Trophoblast cell (in vitro differentiated cells and primary cell): ENCODE measurements at regions not wholly inside any gene's neighbourhood (a gene's known extent, or its start where the extent isn't known, plus 50 kb on each side); places are given as distances from the start of the nearest gene placed in this dataset.

ENCODE experiments used
- DNase-seq, 2 donors: peaks; one replicate each; pipeline ENCODE4 v3.0.0-alpha.2; 2016
- H2AFZ ChIP-seq: 2 replicates; pipeline ENCODE4 v1.6.1; 2013; ENCODE audit warnings: low read length, moderate library complexity, mild to moderate bottlenecking; ENCODE audit not compliant: insufficient read depth, poor library complexity
- H2AK5ac ChIP-seq: 2 replicates; pipeline ENCODE4 v1.6.1; 2013; ENCODE audit warnings: mild to moderate bottlenecking, low read length
- H2BK120ac ChIP-seq: 2 replicates; pipeline ENCODE4 v1.6.1; 2013; ENCODE audit warnings: low read length, mild to moderate bottlenecking, moderate library complexity; ENCODE audit not compliant: insufficient read depth, poor library complexity
- H2BK12ac ChIP-seq: 2 replicates; pipeline ENCODE4 v1.6.1; 2013; ENCODE audit warnings: mild to moderate bottlenecking, low read length, moderate library complexity
- H2BK5ac ChIP-seq: 2 replicates; pipeline ENCODE4 v1.6.1; 2013; ENCODE audit warnings: low read length, low read depth, moderate library complexity, mild to moderate bottlenecking; ENCODE audit not compliant: poor library complexity
- H3K14ac ChIP-seq: 2 replicates; pipeline ENCODE4 v1.6.1; 2013; ENCODE audit warnings: mild to moderate bottlenecking, low read length
- H3K18ac ChIP-seq: 2 replicates; pipeline ENCODE4 v1.6.1; 2013; ENCODE audit warnings: mild to moderate bottlenecking, low read length
- H3K23ac ChIP-seq: 2 replicates; pipeline ENCODE4 v1.6.1; 2013; ENCODE audit warnings: low read length
- H3K27ac ChIP-seq: 2 replicates; pipeline ENCODE4 v1.5.1; 2013; ENCODE audit warnings: low read depth, mild to moderate bottlenecking, inconsistent platforms, low read length, moderate library complexity
- H3K27me3 ChIP-seq: 2 replicates; pipeline ENCODE4 v1.6.1; 2013; ENCODE audit warnings: inconsistent platforms, mild to moderate bottlenecking, low read length, moderate library complexity; ENCODE audit not compliant: insufficient read depth
- H3K36me3 ChIP-seq, 2 experiments: 1 replicate in 1 of 2; 2 replicates in 1 of 2; pipeline ENCODE4 v1.6.1; 2013; ENCODE audit warnings: low read length in 2 of 2, mild to moderate bottlenecking in 2 of 2, moderate library complexity in 1 of 2; ENCODE audit not compliant: insufficient read depth in 2 of 2, control insufficient read depth in 1 of 2
- H3K4ac ChIP-seq: 2 replicates; pipeline ENCODE4 v1.6.1; 2013; ENCODE audit warnings: low read depth, mild to moderate bottlenecking, low read length, moderate library complexity
- H3K4me1 ChIP-seq, 2 experiments: 1 replicate in 1 of 2; 2 replicates in 1 of 2; pipeline ENCODE4 v1.6.1; 2013; ENCODE audit warnings: low read length in 2 of 2, mild to moderate bottlenecking in 2 of 2, moderate library complexity in 1 of 2; ENCODE audit not compliant: insufficient read depth in 2 of 2, control insufficient read depth in 1 of 2
- H3K4me2 ChIP-seq: 2 replicates; pipeline ENCODE4 v1.6.1; 2013; ENCODE audit warnings: inconsistent platforms, mild to moderate bottlenecking, low read length, moderate library complexity
- H3K4me3 ChIP-seq: 2 replicates; pipeline ENCODE4 v1.5.1; 2013; ENCODE audit warnings: mild to moderate bottlenecking, low read depth, low read length, inconsistent platforms
- H3K79me1 ChIP-seq: one replicate; pipeline ENCODE4 v1.6.1; 2013; ENCODE audit warnings: low read length
- H3K79me2 ChIP-seq: 2 replicates; pipeline ENCODE4 v1.6.1; 2013; ENCODE audit warnings: low read length, mild to moderate bottlenecking; ENCODE audit not compliant: control insufficient read depth, insufficient read depth, poor library complexity
- H3K9ac ChIP-seq: 2 replicates; pipeline ENCODE4 v1.6.1; 2013; ENCODE audit warnings: mild to moderate bottlenecking, low read length
- H3K9me3 ChIP-seq: 2 replicates; pipeline ENCODE4 v1.6.1; 2013; ENCODE audit warnings: low read depth, mild to moderate bottlenecking, control low read depth, inconsistent platforms, low read length; ENCODE audit not compliant: insufficient read depth
- H4K12ac ChIP-seq: 2 replicates; pipeline ENCODE4 v1.6.1; 2013; ENCODE audit warnings: low read depth, mild to moderate bottlenecking, low read length, moderate library complexity
- H4K8ac ChIP-seq: 2 replicates; pipeline ENCODE4 v1.6.1; 2013; ENCODE audit warnings: low read depth, mild to moderate bottlenecking, low read length, moderate library complexity
- H4K91ac ChIP-seq: one replicate; pipeline ENCODE4 v1.6.1; 2013; ENCODE audit warnings: low read depth, mild to moderate bottlenecking, low read length, moderate library complexity
- WGBS: extraction: QIAGEN DNeasy Blood & Tissue Kit; methylation state at CpG from one replicate; pipeline ENCODE4 v1.1.7; 2013; ENCODE audit warnings: missing lambda C conversion rate; ENCODE audit not compliant: insufficient read length, insufficient coverage; ENCODE audit errors: extremely low coverage; 5-methylcytosine and 5-hydroxymethylcytosine counted together

GRCh38 chr6:168951217-168951616 lies 302.4 kb downstream of the THBS2 start:
- H4K91ac ChIP-seq, result no peak overlapping the region
- no peaks in the 10 kb centered on the region for H3K79me1 ChIP-seq
- no peak overlapping the region for H3K23ac ChIP-seq
- H3K27ac ChIP-seq, result no peak overlapping the region
- no peaks in the 10 kb centered on the region for H3K9me3 ChIP-seq
- H3K4me1 ChIP-seq, result no peaks in the 10 kb centered on the region
- peak in 1 of 2 donors; percentile 38 for DNase-seq
- no peak overlapping the region for H3K4me2 ChIP-seq
- no peak overlapping the region for H3K4ac ChIP-seq
- no peak overlapping the region for H3K14ac ChIP-seq
- no peak overlapping the region for H3K9ac ChIP-seq
- no peak overlapping the region for H4K8ac ChIP-seq
- no peaks in the 10 kb centered on the region for H3K79me2 ChIP-seq
- H2BK120ac ChIP-seq, result no peak overlapping the region
- H2AFZ ChIP-seq, result no peak overlapping the region
- no peaks in the 10 kb centered on the region for H3K36me3 ChIP-seq
- WGBS, result no CpG with 5 or more reads among the region's 12 CpGs
- H3K4me3 ChIP-seq, result no peak overlapping the region
- H2AK5ac ChIP-seq, result no peak overlapping the region
- no peak overlapping the region for H4K12ac ChIP-seq
- H2BK5ac ChIP-seq, result no peak overlapping the region
- no peak overlapping the region for H2BK12ac ChIP-seq
- no peak overlapping the region for H3K18ac ChIP-seq
- H3K27me3 ChIP-seq, result no peaks in the 10 kb centered on the region

- no peak overlapping the region for H4K12ac ChIP-seq
- H2BK12ac ChIP-seq, result no peak overlapping the region
- H2BK5ac ChIP-seq, result no peak overlapping the region
- DNase-seq, result no peak
- H2BK120ac ChIP-seq, result no peak overlapping the region
- H2AFZ ChIP-seq, result no peak overlapping the region
- H3K79me2 ChIP-seq, result no peaks in the 10 kb centered on the region
- H3K23ac ChIP-seq, result no peak overlapping the region
- H3K9me3 ChIP-seq, result no peaks in the 10 kb centered on the region
- no peak overlapping the region for H4K91ac ChIP-seq
- H3K27ac ChIP-seq, result no peak overlapping the region
- H3K79me1 ChIP-seq, result no peaks in the 10 kb centered on the region
- no peaks in the 10 kb centered on the region for H3K27me3 ChIP-seq
- H4K8ac ChIP-seq, result no peak overlapping the region
- no peaks in the 10 kb centered on the region for H3K36me3 ChIP-seq
- no peak overlapping the region for H3K4me3 ChIP-seq
- no peak overlapping the region for H3K9ac ChIP-seq
- H3K14ac ChIP-seq, result no peak overlapping the region
- no peak overlapping the region for H3K4me2 ChIP-seq
- no peak overlapping the region for H3K4ac ChIP-seq
- H3K18ac ChIP-seq, result no peak overlapping the region
- no CpG with 5 or more reads among the region's 14 CpGs for WGBS
- H3K4me1 ChIP-seq, result no peaks in the 10 kb centered on the region
- no peak overlapping the region for H2AK5ac ChIP-seq
Measured at GRCh38 chr6:168950858-168951214, 302.8 kb downstream of the THBS2 start.

GRCh38 chr6:168949981-168950857 lies 303.4 kb downstream of the THBS2 start:
- no CpG with 5 or more reads among the region's 10 CpGs for WGBS
- H2AFZ ChIP-seq, result no peak overlapping the region

GRCh38 chr6:168948990-168949531 lies 304.6 kb downstream of the THBS2 start:
- Histone ChIP-seq H3K4me2 (no peak overlapping the region), H3K79me1 (no peaks in the 10 kb centered on the region), H3K27me3 (no peaks in the 10 kb centered on the region), H3K14ac (no peak overlapping the region), H3K4ac (no peak overlapping the region), H3K23ac (no peak overlapping the region), H2BK120ac (no peak overlapping the region), H3K4me1 (no peaks in the 10 kb centered on the region), H3K27ac (no peak overlapping the region), H3K36me3 (no peaks in the 10 kb centered on the region), H2AK5ac (no peak overlapping the region), H2BK5ac (no peak overlapping the region), H3K4me3 (no peak overlapping the region), H3K9me3 (no peaks in the 10 kb centered on the region), H2BK12ac (no peak overlapping the region), H3K18ac (no peak overlapping the region), H4K91ac (no peak overlapping the region), H2AFZ (no peak overlapping the region), H3K9ac (no peak overlapping the region), H4K12ac (no peak overlapping the region), H4K8ac (no peak overlapping the region), H3K79me2 (no peaks in the 10 kb centered on the region)
- WGBS, result no CpG with 5 or more reads among the region's 4 CpGs
- peak; percentile 54 to 72 for DNase-seq

More at GRCh38 chr6:168949981-168950857, 303.4 kb downstream of the THBS2 start:
- H2BK12ac ChIP-seq, result no peak overlapping the region
- H3K27me3 ChIP-seq, result no peaks in the 10 kb centered on the region
- no peak overlapping the region for H3K23ac ChIP-seq
- no peaks in the 10 kb centered on the region for H3K79me2 ChIP-seq
- H2AK5ac ChIP-seq, result no peak overlapping the region
- no peak overlapping the region for H4K91ac ChIP-seq
- no peak overlapping the region for H3K27ac ChIP-seq
- H4K8ac ChIP-seq, result no peak overlapping the region
- H3K36me3 ChIP-seq, result no peaks in the 10 kb centered on the region
- no peak overlapping the region for H2BK5ac ChIP-seq
- no peaks in the 10 kb centered on the region for H3K79me1 ChIP-seq
- no peaks in the 10 kb centered on the region for H3K9me3 ChIP-seq
- no peak overlapping the region for H2BK120ac ChIP-seq
- H4K12ac ChIP-seq, result no peak overlapping the region
- H3K4me2 ChIP-seq, result no peak overlapping the region
- H3K9ac ChIP-seq, result no peak overlapping the region
- no peak overlapping the region for H3K14ac ChIP-seq
- no peak overlapping the region for H3K18ac ChIP-seq
- DNase-seq, result peak; percentile 46 to 89
- H3K4me1 ChIP-seq, result no peaks in the 10 kb centered on the region
- no peak overlapping the region for H3K4me3 ChIP-seq
- H3K4ac ChIP-seq, result no peak overlapping the region
